ENCODE measurements at regions not wholly inside any gene's neighbourhood (a gene's known extent, or its start where the extent isn't known, plus 50 kb on each side); places are given as distances from the start of the nearest gene placed in this dataset.

- TF ChIP-seq, protein P1, sequence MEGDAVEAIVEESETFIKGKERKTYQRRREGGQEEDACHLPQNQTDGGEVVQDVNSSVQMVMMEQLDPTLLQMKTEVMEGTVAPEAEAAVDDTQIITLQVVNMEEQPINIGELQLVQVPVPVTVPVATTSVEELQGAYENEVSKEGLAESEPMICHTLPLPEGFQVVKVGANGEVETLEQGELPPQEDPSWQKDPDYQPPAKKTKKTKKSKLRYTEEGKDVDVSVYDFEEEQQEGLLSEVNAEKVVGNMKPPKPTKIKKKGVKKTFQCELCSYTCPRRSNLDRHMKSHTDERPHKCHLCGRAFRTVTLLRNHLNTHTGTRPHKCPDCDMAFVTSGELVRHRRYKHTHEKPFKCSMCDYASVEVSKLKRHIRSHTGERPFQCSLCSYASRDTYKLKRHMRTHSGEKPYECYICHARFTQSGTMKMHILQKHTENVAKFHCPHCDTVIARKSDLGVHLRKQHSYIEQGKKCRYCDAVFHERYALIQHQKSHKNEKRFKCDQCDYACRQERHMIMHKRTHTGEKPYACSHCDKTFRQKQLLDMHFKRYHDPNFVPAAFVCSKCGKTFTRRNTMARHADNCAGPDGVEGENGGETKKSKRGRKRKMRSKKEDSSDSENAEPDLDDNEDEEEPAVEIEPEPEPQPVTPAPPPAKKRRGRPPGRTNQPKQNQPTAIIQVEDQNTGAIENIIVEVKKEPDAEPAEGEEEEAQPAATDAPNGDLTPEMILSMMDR (conservative IDR thresholded peaks at IDR 0.05; ENCODE audit: low read depth, low read length), result no peak
- no peak overlapping the region for H3K4me3 ChIP-seq (ENCODE audit: low read length)
- DNase-seq (ENCODE audit: low read depth), result no peak
Observed at GRCh38 chr2:19580830-19581229, 222.4 kb upstream of the OSR1 start.

DNA sequence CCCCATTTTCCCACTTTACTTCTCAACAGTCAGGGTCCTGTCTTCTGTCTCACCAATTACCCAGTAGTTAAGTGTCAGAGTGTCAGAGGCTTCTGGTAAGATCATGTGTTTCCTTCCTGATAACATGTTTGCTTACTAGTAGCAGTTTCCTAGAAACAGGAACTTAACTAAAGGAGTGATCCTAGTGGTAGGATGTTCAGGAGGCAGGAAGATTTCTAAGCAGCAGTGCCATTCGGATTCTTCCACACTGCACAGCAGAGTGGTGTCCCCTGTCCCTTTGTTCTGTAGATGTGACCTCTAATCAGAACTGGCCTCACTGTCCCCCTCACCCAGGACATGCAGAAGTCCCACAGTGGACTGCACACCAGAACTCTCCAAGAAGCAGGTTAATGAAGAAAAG, 221.8 kb upstream of the OSR1 start:
- DNase-seq (ENCODE audit: low read depth), result peak; percentile 19
- TF ChIP-seq, protein P1 (conservative IDR thresholded peaks at IDR 0.05; ENCODE audit: low read depth, low read length), result no peak
- no peak overlapping the region for H3K4me3 ChIP-seq (ENCODE audit: low read length)

DNA sequence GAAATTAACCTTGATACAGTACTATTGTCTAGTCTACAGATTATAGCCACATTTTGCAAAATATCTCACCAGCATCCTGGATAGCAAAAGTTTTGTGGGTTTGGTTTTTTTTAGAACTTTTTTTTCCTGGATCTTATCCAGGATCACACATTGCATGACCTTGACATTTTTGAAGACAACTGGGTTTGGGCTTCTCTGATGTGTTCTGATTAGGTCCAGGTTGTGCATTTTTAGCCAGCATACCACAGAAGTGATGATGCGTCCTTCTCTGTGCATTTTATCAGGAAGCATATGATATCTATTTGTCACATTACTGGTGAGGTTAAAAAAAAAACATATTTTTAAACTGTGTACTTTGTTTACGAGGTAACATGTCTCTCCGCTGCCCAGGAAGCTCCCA, 221.0 kb upstream of the OSR1 start:
- TF ChIP-seq, protein P1 (conservative IDR thresholded peaks at IDR 0.05; ENCODE audit: low read depth, low read length), result no peak
- no peak for DNase-seq (ENCODE audit: low read depth)
- no peak overlapping the region for H3K4me3 ChIP-seq (ENCODE audit: low read length)

GRCh38 chr2:19577723-19578122, 219.3 kb upstream of the OSR1 start:
- no peak for DNase-seq (ENCODE audit: low read depth)
- TF ChIP-seq, protein P1 (conservative IDR thresholded peaks at IDR 0.05; ENCODE audit: low read depth, low read length), result no peak
- H3K4me3 ChIP-seq (ENCODE audit: low read length), result no peak overlapping the region

- TF ChIP-seq, protein P1 (conservative IDR thresholded peaks at IDR 0.05; ENCODE audit: low read depth, low read length), result no peak
- no peak overlapping the region for H3K4me3 ChIP-seq (ENCODE audit: low read length)
- no peak for DNase-seq (ENCODE audit: low read depth)
Observed at GRCh38 chr2:19576411-19576810, 218.0 kb upstream of the OSR1 start.

- no peak for DNase-seq (ENCODE audit: low read depth)
- no peak overlapping the region for H3K4me3 ChIP-seq (ENCODE audit: low read length)
- TF ChIP-seq, protein P1 (conservative IDR thresholded peaks at IDR 0.05; ENCODE audit: low read depth, low read length), result no peak
Observed at GRCh38 chr2:19575641-19576040, 217.2 kb upstream of the OSR1 start.

GRCh38 chr2:19574778-19575260, 216.4 kb upstream of the OSR1 start:
- H3K4me3 ChIP-seq (ENCODE audit: low read length), result no peak overlapping the region
- TF ChIP-seq, protein P1 (conservative IDR thresholded peaks at IDR 0.05; ENCODE audit: low read depth, low read length), result no peak
- no peak for DNase-seq (ENCODE audit: low read depth)

Measured in retinal pigment epithelial cell (primary cell).